Heart left ventricle (tissue), 16 donors: ENCODE measurements at regions not wholly inside any gene's neighbourhood (a gene's known extent, or its start where the extent isn't known, plus 50 kb on each side); places are given as distances from the start of the nearest gene placed in this dataset.

Experiments
- ATAC-seq, 4 donors: fragments of 200-7000 bp; cut with Tn5 transposase; one replicate each; pipeline ENCODE4 v1.9.1; 2020 to 2022; ENCODE audit warnings: moderate library complexity in 4 of 4, mild to moderate bottlenecking in 3 of 4, moderate number of reproducible peaks in 1 of 4
- DNase-seq, 5 donors: peaks; one replicate each; pipeline ENCODE4 v3.0.0-alpha.2; 2020
- H3K27ac ChIP-seq, 12 donors: fragments of 200-600 bp; sonication (generic) in 4 of 12; one replicate each; pipeline versions ENCODE4 v1.5.0 to v1.8.0; 2016 to 2022; ENCODE audit warnings: mild to moderate bottlenecking in 2 of 12
- H3K27me3 ChIP-seq, 9 donors: fragments of 200-600 bp; sonication (generic) in 2 of 9; one replicate each; pipeline versions ENCODE4 v1.5.1 to v1.8.0; 2016 to 2022; ENCODE audit warnings: mild to moderate bottlenecking in 3 of 9
- H3K36me3 ChIP-seq, 9 donors: fragments of 200-600 bp; sonication (generic) in 2 of 9; one replicate each; pipeline versions ENCODE4 v1.5.0 to v1.8.0; 2018 to 2022; ENCODE audit warnings: mild to moderate bottlenecking in 2 of 9
- H3K4me1 ChIP-seq, 12 donors: fragments of 200-600 bp; sonication (generic) in 4 of 12; one replicate each; pipeline versions ENCODE4 v1.5.0 to v1.8.0; 2016 to 2022; ENCODE audit warnings: mild to moderate bottlenecking in 3 of 12
- H3K4me3 ChIP-seq, 12 donors: fragments of 200-600 bp; sonication (generic) in 4 of 12; one replicate each; pipeline versions ENCODE4 v1.5.0 to v1.8.0; 2017 to 2022; ENCODE audit warnings: mild to moderate bottlenecking in 9 of 12, moderate library complexity in 4 of 12
- H3K9me3 ChIP-seq, 12 donors: fragments of 200-600 bp; sonication (generic) in 4 of 12; one replicate each; pipeline versions ENCODE4 v1.5.0 to v1.8.0; 2016 to 2022; ENCODE audit warnings: mild to moderate bottlenecking in 1 of 12
- POLR2A ChIP-seq, 2 donors: fragments of 450-650 bp; IDR thresholded peaks; one replicate each; pipeline ENCODE4 v1.6.1; 2017; ENCODE audit warnings: antibody characterized with exemption in 2 of 2, mild to moderate bottlenecking in 2 of 2, moderate library complexity in 2 of 2
- WGBS, 4 donors: extraction: QIAGEN DNeasy Blood & Tissue Kit in 2 of 4; methylation state at CpG; one replicate each; pipeline versions ENCODE4 v1.1.5 to v1.1.7; 2013 to 2018; 5-methylcytosine and 5-hydroxymethylcytosine counted together
- intact Hi-C, 10 donors: fragments of 100-400 bp; cut with DNase I; formaldehyde crosslinking; loops; one replicate each; pipeline versions ENCODE4 v1.11.1 to v1.14.2; 2022
- TF ChIP-seq, protein P1 (sequence below), 12 donors: fragments of 200-600 bp; sonication (generic) in 4 of 12; IDR thresholded peaks; one replicate each; pipeline versions ENCODE4 v1.5.0 to v1.8.0; 2018 to 2022; ENCODE audit warnings: antibody characterized with exemption in 12 of 12, mild to moderate bottlenecking in 5 of 12
- donor health status: ischemic (EF 13 %, LVEDD 7.1; RV severe dilation, severe dysfunction).
- donor health status: healthy with polysubstance abuse.
- donor health status: DM: no; HTN: yes; CAD: no.
- donor health status: DM: no; HTN: no; CAD: no.
- donor health status: ischemic (EF 25% LVEDD 6.9; RV normal size, moderate dysfunction).
- donor health status: ischemic (EF 25% LVEDD 5.7; RV mildly dilated, moderate dysfunction).
- donor health status: healthy.
- donor health status: DM: yes; HTN: yes; CAD: no.
- donor health status: ischemic (EF 35%, LVEDD 5.7; RV mildly dilated, moderate dysfunction).
- donor health status: nonischemic (EF 11% LVEDD 7.7; RV severe dilation, severe dysfunction).
- donor health status: DM: yes; HTN: yes; CAD: no.
- donor health status: PGD.
- donor health status: ischemic (EF 29% LVEDD 5.4; RV normal size, mild dysfunction).
- donor health status: nonischemic (EF 23%, LVEDD 6.1; RV moderate dilation, normal function).

- no peak overlapping the region for H3K27ac ChIP-seq
- intact Hi-C loops: no loop called here
- H3K4me3 ChIP-seq: no peak overlapping the region
- TF ChIP-seq, protein P1, sequence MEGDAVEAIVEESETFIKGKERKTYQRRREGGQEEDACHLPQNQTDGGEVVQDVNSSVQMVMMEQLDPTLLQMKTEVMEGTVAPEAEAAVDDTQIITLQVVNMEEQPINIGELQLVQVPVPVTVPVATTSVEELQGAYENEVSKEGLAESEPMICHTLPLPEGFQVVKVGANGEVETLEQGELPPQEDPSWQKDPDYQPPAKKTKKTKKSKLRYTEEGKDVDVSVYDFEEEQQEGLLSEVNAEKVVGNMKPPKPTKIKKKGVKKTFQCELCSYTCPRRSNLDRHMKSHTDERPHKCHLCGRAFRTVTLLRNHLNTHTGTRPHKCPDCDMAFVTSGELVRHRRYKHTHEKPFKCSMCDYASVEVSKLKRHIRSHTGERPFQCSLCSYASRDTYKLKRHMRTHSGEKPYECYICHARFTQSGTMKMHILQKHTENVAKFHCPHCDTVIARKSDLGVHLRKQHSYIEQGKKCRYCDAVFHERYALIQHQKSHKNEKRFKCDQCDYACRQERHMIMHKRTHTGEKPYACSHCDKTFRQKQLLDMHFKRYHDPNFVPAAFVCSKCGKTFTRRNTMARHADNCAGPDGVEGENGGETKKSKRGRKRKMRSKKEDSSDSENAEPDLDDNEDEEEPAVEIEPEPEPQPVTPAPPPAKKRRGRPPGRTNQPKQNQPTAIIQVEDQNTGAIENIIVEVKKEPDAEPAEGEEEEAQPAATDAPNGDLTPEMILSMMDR (IDR thresholded peaks at IDR 0.05): no peak
- no peak for TF ChIP-seq POLR2A (IDR thresholded peaks at IDR 0.05)
- no peak for DNase-seq
- ATAC-seq: no peak
- H3K27me3 ChIP-seq: peaks cover 0 to 5% (median 0%) of the 10 kb centered on the region in 9 donors
- H3K9me3 ChIP-seq: no peaks in the 10 kb centered on the region
- H3K36me3 ChIP-seq: no peaks in the 10 kb centered on the region
- H3K4me1 ChIP-seq: no peaks in the 10 kb centered on the region
Measured at GRCh38 chr12:124093297-124093696, 120.3 kb downstream of the ZNF664 start.

- Histone ChIP-seq H3K4me3 (no peak overlapping the region), H3K27me3 (peaks cover 0 to 5% (median 0%) of the 10 kb centered on the region in 9 donors), H3K27ac (no peak overlapping the region), H3K4me1 (no peaks in the 10 kb centered on the region), H3K36me3 (no peaks in the 10 kb centered on the region), H3K9me3 (no peaks in the 10 kb centered on the region)
- 76 to 92% (median 85%) methylated on average over 4 of the region's 4 CpGs for WGBS, 4 donors
- ATAC-seq: peak in 3 of 4 donors; percentile 43 to 61 (median 57)
- no peak for TF ChIP-seq POLR2A (IDR thresholded peaks at IDR 0.05)
- TF ChIP-seq, protein P1 (IDR thresholded peaks at IDR 0.05): no peak
- DNase-seq: no peak
- intact Hi-C loops: no loop called here
Measured at GRCh38 chr12:124094188-124094587, 121.2 kb downstream of the ZNF664 start.

GRCh38 chr12:124094733-124095132 is 121.7 kb downstream of the ZNF664 start:
- no peak for ATAC-seq

GRCh38 chr12:124096109-124096508 is 123.1 kb downstream of the ZNF664 start:
- DNase-seq: no peak
- intact Hi-C loops: no loop called here
- ATAC-seq: no peak
- TF ChIP-seq POLR2A (IDR thresholded peaks at IDR 0.05): no peak
- TF ChIP-seq, protein P1 (IDR thresholded peaks at IDR 0.05): no peak
- H3K27me3 ChIP-seq: peaks cover 0 to 5% (median 0%) of the 10 kb centered on the region in 9 donors
- WGBS, 4 donors: 92 to 98% (median 95%) methylated on average over 12 to 15 of the region's 15 CpGs
- no peak overlapping the region for H3K27ac ChIP-seq
- no peaks in the 10 kb centered on the region for H3K36me3 ChIP-seq
- no peaks in the 10 kb centered on the region for H3K4me1 ChIP-seq
- H3K4me3 ChIP-seq: no peak overlapping the region
- no peaks in the 10 kb centered on the region for H3K9me3 ChIP-seq

More at GRCh38 chr12:124094733-124095132, 121.7 kb downstream of the ZNF664 start:
- Histone ChIP-seq H3K27me3 (peaks cover 0 to 5% (median 0%) of the 10 kb centered on the region in 9 donors), H3K9me3 (no peaks in the 10 kb centered on the region), H3K4me1 (no peaks in the 10 kb centered on the region), H3K36me3 (no peaks in the 10 kb centered on the region), H3K4me3 (no peak overlapping the region), H3K27ac (no peak overlapping the region)
- intact Hi-C loops: no loop called here
- WGBS, 4 donors: 52 to 60% (median 54%) methylated on average over 5 of the region's 5 CpGs
- no peak for TF ChIP-seq POLR2A (IDR thresholded peaks at IDR 0.05)
- TF ChIP-seq, protein P1 (IDR thresholded peaks at IDR 0.05): no peak
- no peak for DNase-seq
